Heart right ventricle (tissue), 16 donors: ENCODE measurements at regions not wholly inside any gene's neighbourhood (a gene's known extent, or its start where the extent isn't known, plus 50 kb on each side); places are given as distances from the start of the nearest gene placed in this dataset.
A peak's percentile ranks its signal among the peaks of the same experiment; 100 is the strongest.
"Not testable (repeated sequence)": the region's sequence is repeated elsewhere in the genome, so short reads cannot be mapped to it uniquely, and the experiment has no call there.

Experiments used
- ATAC-seq, 8 donors: fragments of 200-7000 bp; cut with Tn5 transposase; one replicate each; pipeline ENCODE4 v1.9.1; 2020; ENCODE audit warnings: mild to moderate bottlenecking in 8 of 8, moderate library complexity in 8 of 8, moderate number of reproducible peaks in 1 of 8
- DNase-seq, 2 donors: peaks; one replicate each; pipeline ENCODE4 v3.0.0-alpha.2; 2020
- H3K27ac ChIP-seq, 10 donors: fragments of 200-600 bp; sonication (generic) in 2 of 10; one replicate each; pipeline versions ENCODE4 v1.5.0 to v1.8.0; 2020 to 2022; ENCODE audit warnings: mild to moderate bottlenecking in 3 of 10
- H3K27me3 ChIP-seq, 7 donors: fragments of 200-600 bp; one replicate each; pipeline ENCODE4 v1.8.0; 2021 to 2022; ENCODE audit warnings: mild to moderate bottlenecking in 2 of 7
- H3K36me3 ChIP-seq, 9 donors: fragments of 200-600 bp; sonication (generic) in 1 of 9; one replicate each; pipeline versions ENCODE4 v1.5.0 to v1.8.0; 2020 to 2022; ENCODE audit warnings: mild to moderate bottlenecking in 2 of 9
- H3K4me1 ChIP-seq, 9 donors: fragments of 200-600 bp; sonication (generic) in 1 of 9; one replicate each; pipeline versions ENCODE4 v1.5.0 to v1.8.0; 2020 to 2022; ENCODE audit warnings: mild to moderate bottlenecking in 4 of 9
- H3K4me3 ChIP-seq, 10 donors: fragments of 200-600 bp; sonication (generic) in 2 of 10; one replicate each; pipeline versions ENCODE4 v1.5.0 to v1.8.0; 2020 to 2022; ENCODE audit warnings: mild to moderate bottlenecking in 7 of 10, moderate library complexity in 2 of 10
- H3K9me3 ChIP-seq, 11 donors: fragments of 200-600 bp in 10 of 11; sonication (generic) in 2 of 11; one replicate each; pipeline versions ENCODE4 v1.5.0 to v1.8.0; 2013 to 2022; ENCODE audit warnings: mild to moderate bottlenecking in 2 of 11, control low read depth in 1 of 11, moderate library complexity in 1 of 11
- WGBS, 2 donors: extraction: QIAGEN DNeasy Blood & Tissue Kit; methylation state at CpG; one replicate each; pipeline ENCODE4 v1.1.7; 2013; ENCODE audit warnings: inconsistent platforms in 1 of 2; 5-methylcytosine and 5-hydroxymethylcytosine counted together
- intact Hi-C, 10 donors: fragments of 100-400 bp; cut with DNase I; formaldehyde crosslinking; loops; one replicate each; pipeline versions ENCODE4 v1.11.1 to v1.14.2; 2022
- TF ChIP-seq, protein P1 (sequence below), 9 donors: fragments of 200-600 bp; sonication (generic) in 2 of 9; IDR thresholded peaks; one replicate each; pipeline versions ENCODE4 v1.5.0 to v1.8.0; 2021 to 2022; ENCODE audit warnings: antibody characterized with exemption in 9 of 9, mild to moderate bottlenecking in 5 of 9, moderate library complexity in 1 of 9
- donor health status: Arrhythmogenic right ventricular cardiomyopathy.
- donor health status: ischemic (EF 13 %, LVEDD 7.1; RV severe dilation, severe dysfunction).
- donor health status: healthy with polysubstance abuse.
- donor health status: DM: no; HTN: yes; CAD: no.
- donor health status: DM: no; HTN: no; CAD: no.
- donor health status: ischemic (EF 25% LVEDD 6.9; RV normal size, moderate dysfunction).
- donor health status: ischemic (EF 25% LVEDD 5.7; RV mildly dilated, moderate dysfunction).
- donor health status: healthy.
- donor health status: DM: yes; HTN: yes; CAD: no.
- donor health status: Ischemic cardiomyopathy.
- donor health status: ischemic (EF 35%, LVEDD 5.7; RV mildly dilated, moderate dysfunction).
- donor health status: nonischemic (EF 11% LVEDD 7.7; RV severe dilation, severe dysfunction).
- donor health status: DM: yes; HTN: yes; CAD: no.
- donor health status: PGD.
- donor health status: ischemic (EF 29% LVEDD 5.4; RV normal size, mild dysfunction).
- donor health status: nonischemic (EF 23%, LVEDD 6.1; RV moderate dilation, normal function).

DNA sequence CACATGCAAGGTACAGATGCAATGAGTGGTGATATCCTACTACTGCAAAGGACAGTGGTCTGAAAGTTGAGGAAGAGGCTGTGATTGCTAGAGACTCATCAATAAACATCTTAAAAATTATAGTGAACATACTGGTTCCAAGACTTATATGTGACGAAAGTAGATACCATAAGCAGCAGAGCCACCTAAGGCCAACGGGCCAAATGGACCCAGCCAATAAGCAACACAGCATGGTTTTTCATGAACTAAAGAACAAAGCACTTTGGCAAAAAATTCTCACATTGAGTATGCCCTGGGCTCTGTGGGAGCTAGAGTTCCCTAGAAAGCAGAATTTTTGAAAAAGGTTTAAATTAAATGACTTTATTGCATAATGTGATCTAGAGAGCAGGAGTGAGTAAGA, 272.1 kb downstream of the SI start:
- ATAC-seq, result no peak
- DNase-seq, result no peak
- WGBS, 2 donors, result 42 to 58% methylated on average over 2 of the region's 2 CpGs
- H3K27ac ChIP-seq, result no peak overlapping the region
- no peak overlapping the region for H3K4me3 ChIP-seq
- H3K36me3 ChIP-seq, result no peaks in the 10 kb centered on the region
- TF ChIP-seq, protein P1, sequence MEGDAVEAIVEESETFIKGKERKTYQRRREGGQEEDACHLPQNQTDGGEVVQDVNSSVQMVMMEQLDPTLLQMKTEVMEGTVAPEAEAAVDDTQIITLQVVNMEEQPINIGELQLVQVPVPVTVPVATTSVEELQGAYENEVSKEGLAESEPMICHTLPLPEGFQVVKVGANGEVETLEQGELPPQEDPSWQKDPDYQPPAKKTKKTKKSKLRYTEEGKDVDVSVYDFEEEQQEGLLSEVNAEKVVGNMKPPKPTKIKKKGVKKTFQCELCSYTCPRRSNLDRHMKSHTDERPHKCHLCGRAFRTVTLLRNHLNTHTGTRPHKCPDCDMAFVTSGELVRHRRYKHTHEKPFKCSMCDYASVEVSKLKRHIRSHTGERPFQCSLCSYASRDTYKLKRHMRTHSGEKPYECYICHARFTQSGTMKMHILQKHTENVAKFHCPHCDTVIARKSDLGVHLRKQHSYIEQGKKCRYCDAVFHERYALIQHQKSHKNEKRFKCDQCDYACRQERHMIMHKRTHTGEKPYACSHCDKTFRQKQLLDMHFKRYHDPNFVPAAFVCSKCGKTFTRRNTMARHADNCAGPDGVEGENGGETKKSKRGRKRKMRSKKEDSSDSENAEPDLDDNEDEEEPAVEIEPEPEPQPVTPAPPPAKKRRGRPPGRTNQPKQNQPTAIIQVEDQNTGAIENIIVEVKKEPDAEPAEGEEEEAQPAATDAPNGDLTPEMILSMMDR (IDR thresholded peaks at IDR 0.05), result peak in 2 of 9 donors; percentile 22 to 35
- H3K9me3 ChIP-seq, result peaks cover 0 to 3% (median 0%) of the 10 kb centered on the region in 11 donors
- intact Hi-C loops, result loop anchor here in 1 of 10 donors (10.0 kb wide), 1 partner anchor 61 kb away; no protein-coding TSS in a partner anchor
- H3K4me1 ChIP-seq, result no peaks in the 10 kb centered on the region
- no peaks in the 10 kb centered on the region for H3K27me3 ChIP-seq

DNA sequence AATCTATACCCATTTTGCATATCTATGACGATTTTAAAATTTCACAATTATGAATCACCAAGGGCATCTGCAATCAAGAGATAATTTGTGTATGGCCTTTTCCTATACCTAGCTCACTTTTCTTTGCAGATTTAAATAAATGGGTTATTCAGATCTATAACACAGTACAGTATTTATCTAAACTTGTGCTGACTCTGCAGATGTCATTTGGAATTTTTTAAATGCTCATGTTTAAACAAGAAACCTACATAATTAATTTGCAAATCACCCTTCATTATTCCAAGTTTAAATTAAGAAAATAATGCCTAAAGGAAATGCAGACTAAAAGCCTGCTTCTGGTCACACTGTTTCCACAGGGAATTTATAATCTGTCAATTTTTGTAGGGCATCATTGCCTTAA, 284.2 kb downstream of the SI start:
- DNase-seq, result no peak
- Histone ChIP-seq H3K27ac (no peak overlapping the region), H3K36me3 (no peaks in the 10 kb centered on the region), H3K4me1 (no peaks in the 10 kb centered on the region), H3K4me3 (no peak overlapping the region), H3K27me3 (no peaks in the 10 kb centered on the region), H3K9me3 (no peaks in the 10 kb centered on the region)
- intact Hi-C loops, result no loop called here
- 75 to 86% methylated on average over 1 of the region's 1 CpG for WGBS, 2 donors
- ATAC-seq, result no peak
- TF ChIP-seq, protein P1 (IDR thresholded peaks at IDR 0.05), result no peak

DNA sequence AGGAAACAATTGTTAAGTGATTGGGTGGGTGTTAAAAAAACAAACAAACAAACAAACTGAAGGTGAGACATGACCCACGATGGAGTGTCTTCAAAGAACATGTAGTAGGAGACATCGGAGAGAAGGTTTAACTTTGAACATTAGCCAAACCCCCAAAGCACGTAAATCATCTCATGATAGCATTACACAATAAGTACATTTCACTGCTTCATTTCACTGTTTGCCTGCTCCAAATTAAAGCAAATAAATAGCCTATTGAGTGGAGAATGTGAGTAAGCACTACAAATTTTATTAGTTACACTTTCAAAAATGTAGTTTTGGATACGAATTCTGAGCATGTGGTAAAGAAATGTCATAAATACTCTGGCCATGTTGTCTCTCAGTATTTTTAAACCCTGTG, 287.0 kb downstream of the SI start:
- TF ChIP-seq, protein P1 (IDR thresholded peaks at IDR 0.05), result no peak
- ATAC-seq (no peak), DNase-seq (no peak)
- no peak overlapping the region for H3K4me3 ChIP-seq
- no peaks in the 10 kb centered on the region for H3K36me3 ChIP-seq
- intact Hi-C loops, result no loop called here
- WGBS, 2 donors, result 71 to 74% methylated on average over 4 of the region's 4 CpGs
- no peak overlapping the region for H3K27ac ChIP-seq
- H3K4me1 ChIP-seq, result no peaks in the 10 kb centered on the region
- no peaks in the 10 kb centered on the region for H3K27me3 ChIP-seq
- H3K9me3 ChIP-seq, result peaks cover 0 to 11% (median 0%) of the 10 kb centered on the region in 11 donors

DNA sequence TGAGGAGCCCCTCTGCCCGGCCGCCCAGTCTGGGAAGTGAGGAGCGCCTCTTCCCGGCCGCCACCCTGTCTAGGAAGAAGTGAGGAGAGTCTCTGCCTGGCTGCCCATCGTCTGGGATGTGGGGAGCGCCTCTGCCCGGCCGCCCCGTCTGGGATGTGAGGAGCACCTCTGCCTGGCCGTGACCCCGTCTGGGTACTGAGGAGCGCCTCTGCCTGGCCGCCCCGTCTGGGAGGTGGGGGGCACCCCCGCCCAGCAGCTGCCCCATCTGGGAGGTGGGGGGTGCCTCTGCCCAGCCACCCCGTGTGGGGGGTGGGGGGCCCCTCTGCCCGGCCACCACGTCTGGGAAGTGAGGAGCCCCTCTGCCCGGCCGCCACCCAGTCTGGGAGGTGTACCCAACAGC, 293.9 kb downstream of the SI start:
- H3K27me3 ChIP-seq, H3K4me3 ChIP-seq, H3K36me3 ChIP-seq, DNase-seq, H3K4me1 ChIP-seq, intact Hi-C loops, H3K27ac ChIP-seq, ATAC-seq: not testable (repeated sequence)
- 92 to 94% methylated on average over 21 of the region's 21 CpGs for WGBS, 2 donors
- H3K9me3 ChIP-seq, result peaks cover 0 to 17% (median 0%) of the 10 kb centered on the region in 11 donors

DNA sequence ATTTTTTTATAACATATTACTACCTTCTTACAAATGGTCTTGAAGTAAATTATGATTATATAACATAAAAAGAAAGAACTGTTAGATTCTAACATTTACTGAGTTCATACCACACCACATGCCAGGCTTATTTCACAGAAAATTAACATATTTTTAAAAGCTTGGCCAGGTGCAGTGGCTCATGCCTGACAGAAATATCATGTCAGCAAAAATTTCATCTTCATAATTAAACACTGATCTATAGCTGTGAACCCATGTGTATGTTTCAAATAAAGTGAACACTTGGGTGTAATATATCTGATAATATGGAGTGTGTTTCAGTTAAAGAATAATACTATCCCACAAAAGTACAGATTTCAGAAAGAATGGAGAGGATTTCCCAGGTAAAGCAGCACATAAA, 296.5 kb downstream of the SI start:
- no peak for ATAC-seq
- DNase-seq, result no peak
- intact Hi-C loops, result no loop called here

More for the DNA sequence above, 296.5 kb downstream of the SI start:
- no peak overlapping the region for H3K4me3 ChIP-seq
- TF ChIP-seq, protein P1 (IDR thresholded peaks at IDR 0.05), result no peak
- H3K36me3 ChIP-seq, result no peaks in the 10 kb centered on the region
- H3K9me3 ChIP-seq, result peaks cover 0 to 14% (median 0%) of the 10 kb centered on the region in 11 donors
- H3K4me1 ChIP-seq, result no peaks in the 10 kb centered on the region
- no peaks in the 10 kb centered on the region for H3K27me3 ChIP-seq
- H3K27ac ChIP-seq, result no peak overlapping the region
